CD8-positive, alpha-beta memory T cell (primary cell): ENCODE measurements at regions not wholly inside any gene's neighbourhood (a gene's known extent, or its start where the extent isn't known, plus 50 kb on each side); places are given as distances from the start of the nearest gene placed in this dataset.

Source experiments
- CTCF ChIA-PET: fragments of 350-600 bp; sonication (Branson Sonifier 250); formaldehyde crosslinking; loops from one replicate; lab custom pipeline; 2021; ENCODE audit warnings: antibody characterized with exemption; lab: Charles Lee
- POLR2A ChIA-PET: fragments of 350-600 bp; sonication (Branson Sonifier 250); formaldehyde crosslinking; loops from one replicate; lab custom pipeline; 2021; ENCODE audit warnings: antibody characterized with exemption; lab: Charles Lee
- DNase-seq, 5 donors: peaks; one replicate each; pipeline versions ENCODE4 v3.0.0 to v3.0.0-alpha.2; 2020 to 2022; ENCODE audit warnings: mixed read lengths in 1 of 5
- H3K27ac ChIP-seq: one replicate; pipeline ENCODE4 v1.7.0; 2013; ENCODE audit warnings: low read depth, mild to moderate bottlenecking, low read length, moderate library complexity
- H3K27me3 ChIP-seq: 2 replicates; pipeline ENCODE4 v1.7.0; 2013; ENCODE audit warnings: low read length, mild to moderate bottlenecking; ENCODE audit not compliant: insufficient read depth, poor library complexity, severe bottlenecking
- H3K36me3 ChIP-seq: 2 replicates; pipeline ENCODE4 v1.7.0; 2013; ENCODE audit warnings: mild to moderate bottlenecking, low read length, moderate library complexity; ENCODE audit not compliant: insufficient read depth
- H3K4me1 ChIP-seq: 2 replicates; pipeline ENCODE4 v1.7.0; 2013; ENCODE audit warnings: mild to moderate bottlenecking, low read length, moderate library complexity; ENCODE audit not compliant: insufficient read depth
- H3K4me3 ChIP-seq: 2 replicates; pipeline ENCODE4 v1.7.0; 2013; ENCODE audit warnings: mild to moderate bottlenecking, low read length
- H3K9me3 ChIP-seq: 2 replicates; pipeline ENCODE4 v1.7.0; 2013; ENCODE audit warnings: mild to moderate bottlenecking, low read length
- H3K27ac Mint-ChIP-seq, 8 donors: one replicate each; pipeline ENCODE4 v1.8.0; 2020 to 2021; ENCODE audit warnings: mixed read lengths in 8 of 8, mild to moderate bottlenecking in 6 of 8, inconsistent platforms in 3 of 8, moderate library complexity in 3 of 8
- H3K27me3 Mint-ChIP-seq, 2 donors: one replicate each; pipeline ENCODE4 v1.8.0; 2020 to 2021; ENCODE audit warnings: mixed read lengths in 2 of 2, mild to moderate bottlenecking in 1 of 2, moderate library complexity in 1 of 2
- H3K36me3 Mint-ChIP-seq, 3 donors: one replicate each; pipeline ENCODE4 v1.8.0; 2020 to 2021; ENCODE audit warnings: mixed read lengths in 3 of 3, inconsistent platforms in 1 of 3, mild to moderate bottlenecking in 1 of 3
- H3K4me1 Mint-ChIP-seq, 3 donors: one replicate each; pipeline ENCODE4 v1.8.0; 2020 to 2021; ENCODE audit warnings: mixed read lengths in 3 of 3, inconsistent platforms in 1 of 3, mild to moderate bottlenecking in 1 of 3
- H3K4me3 Mint-ChIP-seq, 7 donors: one replicate each; pipeline ENCODE4 v1.8.0; 2020 to 2021; ENCODE audit warnings: mixed read lengths in 7 of 7, mild to moderate bottlenecking in 6 of 7, moderate library complexity in 4 of 7, inconsistent platforms in 2 of 7
- H3K9me3 Mint-ChIP-seq, 5 donors: one replicate each; pipeline ENCODE4 v1.8.0; 2020 to 2022; ENCODE audit warnings: mixed read lengths in 5 of 5, mild to moderate bottlenecking in 3 of 5, moderate library complexity in 2 of 5, inconsistent platforms in 1 of 5

GRCh38 chr3:8286086-8286485, 215.5 kb upstream of the LMCD1 start:
- ChIA-PET POLR2A (no interaction called here), CTCF (interaction anchor here (1.1 to 1.5 kb wide), 2 partner anchors 12 to 15 kb away, joined by 3 to 5 read pairs; no protein-coding TSS in a partner anchor)
- no peak for DNase-seq
- Histone ChIP-seq H3K9me3 (no peaks in the 10 kb centered on the region), H3K27ac (no peak overlapping the region), H3K4me1 (no peaks in the 10 kb centered on the region), H3K4me3 (no peak overlapping the region), H3K27me3 (no peaks in the 10 kb centered on the region), H3K36me3 (no peaks in the 10 kb centered on the region)
- Mint-ChIP-seq H3K4me1 (no peaks in the 10 kb centered on the region), H3K27me3 (peaks cover 0 to 2% of the 10 kb centered on the region in 2 donors), H3K36me3 (no peaks in the 10 kb centered on the region), H3K9me3 (no peaks in the 10 kb centered on the region), H3K27ac (no peak overlapping the region), H3K4me3 (no peak overlapping the region)

GRCh38 chr3:8286749-8287148, 214.9 kb upstream of the LMCD1 start:
- ChIA-PET CTCF (interaction anchor here (1.1 to 1.5 kb wide), 2 partner anchors 13 to 15 kb away, joined by 3 to 5 read pairs; no protein-coding TSS in a partner anchor), POLR2A (no interaction called here)
- no peak for DNase-seq
- no peaks in the 10 kb centered on the region for H3K4me1 Mint-ChIP-seq
- no peaks in the 10 kb centered on the region for H3K9me3 ChIP-seq
- H3K27ac ChIP-seq = no peak overlapping the region
- H3K9me3 Mint-ChIP-seq = no peaks in the 10 kb centered on the region
- no peaks in the 10 kb centered on the region for H3K36me3 Mint-ChIP-seq
- H3K36me3 ChIP-seq = no peaks in the 10 kb centered on the region
- H3K27me3 ChIP-seq = no peaks in the 10 kb centered on the region
- no peak overlapping the region for H3K4me3 ChIP-seq
- no peaks in the 10 kb centered on the region for H3K4me1 ChIP-seq
- H3K4me3 Mint-ChIP-seq = no peak overlapping the region
- H3K27me3 Mint-ChIP-seq = peaks cover 0 to 2% of the 10 kb centered on the region in 2 donors
- H3K27ac Mint-ChIP-seq = no peak overlapping the region

- H3K4me3 Mint-ChIP-seq = no peak overlapping the region
- CTCF ChIA-PET = interaction anchor here (1.1 kb wide), 1 partner anchor 14 kb away, joined by 3 read pairs; no protein-coding TSS in a partner anchor
- no peak for DNase-seq
Observed at GRCh38 chr3:8290611-8291010, 211.0 kb upstream of the LMCD1 start.

GRCh38 chr3:8296461-8296860, 205.2 kb upstream of the LMCD1 start:
- peaks cover 0 to under 1% (median under 1%) of the 10 kb centered on the region in 3 donors for H3K4me1 Mint-ChIP-seq
- H3K9me3 ChIP-seq = no peaks in the 10 kb centered on the region
- no peaks in the 10 kb centered on the region for H3K4me1 ChIP-seq
- ChIA-PET CTCF (no interaction called here), POLR2A (no interaction called here)
- peak overlapping the region in 1 of 8 donors; percentile 61 for H3K27ac Mint-ChIP-seq
- no peaks in the 10 kb centered on the region for H3K27me3 ChIP-seq
- no peak overlapping the region for H3K27ac ChIP-seq
- no peaks in the 10 kb centered on the region for H3K36me3 ChIP-seq
- no peaks in the 10 kb centered on the region for H3K36me3 Mint-ChIP-seq
- H3K27me3 Mint-ChIP-seq = no peaks in the 10 kb centered on the region
- H3K4me3 ChIP-seq = no peak overlapping the region
- H3K4me3 Mint-ChIP-seq = no peak overlapping the region
- no peak for DNase-seq
- no peaks in the 10 kb centered on the region for H3K9me3 Mint-ChIP-seq

More at GRCh38 chr3:8290611-8291010, 211.0 kb upstream of the LMCD1 start:
- Histone ChIP-seq H3K27me3 (no peaks in the 10 kb centered on the region), H3K4me1 (no peaks in the 10 kb centered on the region), H3K36me3 (no peaks in the 10 kb centered on the region), H3K9me3 (no peaks in the 10 kb centered on the region), H3K4me3 (no peak overlapping the region), H3K27ac (no peak overlapping the region)
- peaks cover 0 to 2% of the 10 kb centered on the region in 2 donors for H3K27me3 Mint-ChIP-seq
- no peaks in the 10 kb centered on the region for H3K9me3 Mint-ChIP-seq
- POLR2A ChIA-PET = no interaction called here
- H3K36me3 Mint-ChIP-seq = no peaks in the 10 kb centered on the region
- H3K27ac Mint-ChIP-seq = no peak overlapping the region
- no peaks in the 10 kb centered on the region for H3K4me1 Mint-ChIP-seq

- H3K4me1 ChIP-seq = no peaks in the 10 kb centered on the region
- Mint-ChIP-seq H3K4me3 (no peak overlapping the region), H3K27me3 (peaks cover 0 to 2% of the 10 kb centered on the region in 2 donors), H3K4me1 (peaks cover 5 to 6% (median 6%) of the 10 kb centered on the region in 3 donors), H3K27ac (no peak overlapping the region), H3K9me3 (no peaks in the 10 kb centered on the region), H3K36me3 (no peaks in the 10 kb centered on the region)
- CTCF ChIA-PET = no interaction called here
- H3K9me3 ChIP-seq = no peaks in the 10 kb centered on the region
- no peaks in the 10 kb centered on the region for H3K27me3 ChIP-seq
- POLR2A ChIA-PET = no interaction called here
- DNase-seq = no peak
- H3K27ac ChIP-seq = no peak overlapping the region
- no peaks in the 10 kb centered on the region for H3K36me3 ChIP-seq
- no peak overlapping the region for H3K4me3 ChIP-seq
Observed at GRCh38 chr3:8298021-8298954, 203.3 kb upstream of the LMCD1 start.

- Mint-ChIP-seq H3K27me3 (peaks cover 0 to 2% of the 10 kb centered on the region in 2 donors), H3K9me3 (no peaks in the 10 kb centered on the region), H3K36me3 (no peaks in the 10 kb centered on the region), H3K4me1 (peaks cover 5 to 6% (median 6%) of the 10 kb centered on the region in 3 donors), H3K27ac (peak overlapping the region in 5 of 8 donors; percentile 13 to 84 (median 58)), H3K4me3 (no peak overlapping the region)
- Histone ChIP-seq H3K27ac (no peak overlapping the region), H3K27me3 (no peaks in the 10 kb centered on the region), H3K9me3 (no peaks in the 10 kb centered on the region), H3K4me1 (no peaks in the 10 kb centered on the region), H3K4me3 (no peak overlapping the region), H3K36me3 (no peaks in the 10 kb centered on the region)
- peak in 2 of 5 donors; percentile 23 to 25 for DNase-seq
- POLR2A ChIA-PET = no interaction called here
- CTCF ChIA-PET = interaction anchor here (0.6 to 3.7 kb wide), 10 partner anchors 9 to 115 kb away, joined by 3 to 17 read pairs (median 4); no protein-coding TSS in a partner anchor
Observed at GRCh38 chr3:8301977-8302735, 199.5 kb upstream of the LMCD1 start.

GRCh38 chr3:8303466-8303865, 198.2 kb upstream of the LMCD1 start:
- no peaks in the 10 kb centered on the region for H3K4me1 ChIP-seq
- H3K9me3 ChIP-seq = no peaks in the 10 kb centered on the region
- no peaks in the 10 kb centered on the region for H3K27me3 ChIP-seq
- DNase-seq = no peak
- Mint-ChIP-seq H3K27ac (peak overlapping the region in 1 of 8 donors; percentile 8), H3K27me3 (peaks cover 0 to 2% of the 10 kb centered on the region in 2 donors), H3K4me1 (peaks cover 5 to 6% (median 6%) of the 10 kb centered on the region in 3 donors), H3K4me3 (no peak overlapping the region), H3K9me3 (peaks cover 0 to 4% (median 0%) of the 10 kb centered on the region in 5 donors), H3K36me3 (no peaks in the 10 kb centered on the region)
- ChIA-PET CTCF (interaction anchor here (3.7 kb wide), 1 partner anchor 114 kb away, joined by 17 read pairs; no protein-coding TSS in a partner anchor), POLR2A (no interaction called here)
- H3K27ac ChIP-seq = no peak overlapping the region
- no peak overlapping the region for H3K4me3 ChIP-seq
- no peaks in the 10 kb centered on the region for H3K36me3 ChIP-seq
